Myocyte (in vitro differentiated cells): ENCODE measurements at regions not wholly inside any gene's neighbourhood (a gene's known extent, or its start where the extent isn't known, plus 50 kb on each side); places are given as distances from the start of the nearest gene placed in this dataset.
"Not testable (repeated sequence)": the region's sequence is repeated elsewhere in the genome, so short reads cannot be mapped to it uniquely, and the experiment has no call there.

Experiments
- DNase-seq: peaks from one replicate; pipeline ENCODE4 v3.0.0-alpha.2; 2012; ENCODE audit warnings: low read depth

DNA sequence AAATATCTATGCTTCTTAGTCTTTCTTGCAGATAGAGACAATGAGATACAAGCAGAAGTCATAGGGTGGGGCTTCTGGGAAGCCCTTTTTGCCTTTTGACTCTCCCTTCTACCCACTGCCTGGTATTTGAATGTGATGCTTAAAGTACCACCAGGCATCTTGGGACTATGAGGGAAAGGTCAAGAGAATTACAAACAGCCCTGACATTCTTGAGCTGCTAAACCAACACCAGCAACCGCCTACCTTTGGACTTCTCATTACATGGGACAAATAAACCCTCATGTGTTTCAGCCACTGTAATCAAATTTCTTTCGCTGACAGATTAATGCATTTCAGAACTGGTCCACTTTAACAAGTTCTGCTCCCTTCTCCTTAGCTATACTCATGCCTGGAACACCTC is 112.8 kb downstream of the LUZP4 start:
- DNase-seq = no peak

DNA sequence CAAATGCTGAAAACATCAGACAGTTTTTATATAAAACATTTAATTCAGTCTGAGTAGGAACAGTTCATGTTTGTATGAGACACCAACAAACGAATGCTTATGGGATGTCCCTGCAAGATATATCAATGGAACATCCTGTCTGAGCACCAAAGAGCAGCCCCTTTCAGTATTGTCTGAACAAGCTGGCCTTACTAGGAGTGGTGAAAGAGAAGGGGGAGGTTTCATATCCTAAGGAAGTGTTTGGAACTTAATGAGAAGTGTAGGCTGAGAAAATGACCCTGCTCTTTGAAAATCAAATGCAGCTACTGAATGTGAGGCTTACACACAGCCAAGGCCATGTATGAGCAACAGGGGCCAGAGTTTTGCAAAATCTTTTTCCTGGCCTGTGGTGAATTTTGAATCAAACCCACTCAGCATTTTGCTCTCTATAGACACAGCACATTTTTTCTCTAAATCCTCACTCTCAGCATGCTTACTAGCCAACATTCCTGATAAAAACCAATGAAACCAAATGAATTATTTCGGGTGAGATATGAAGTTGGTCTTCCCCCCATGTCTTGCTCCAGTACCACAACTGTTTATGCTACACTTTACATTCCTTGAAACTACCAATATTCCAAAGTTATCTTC is 119.4 kb downstream of the LUZP4 start:
- no peak for DNase-seq

DNA sequence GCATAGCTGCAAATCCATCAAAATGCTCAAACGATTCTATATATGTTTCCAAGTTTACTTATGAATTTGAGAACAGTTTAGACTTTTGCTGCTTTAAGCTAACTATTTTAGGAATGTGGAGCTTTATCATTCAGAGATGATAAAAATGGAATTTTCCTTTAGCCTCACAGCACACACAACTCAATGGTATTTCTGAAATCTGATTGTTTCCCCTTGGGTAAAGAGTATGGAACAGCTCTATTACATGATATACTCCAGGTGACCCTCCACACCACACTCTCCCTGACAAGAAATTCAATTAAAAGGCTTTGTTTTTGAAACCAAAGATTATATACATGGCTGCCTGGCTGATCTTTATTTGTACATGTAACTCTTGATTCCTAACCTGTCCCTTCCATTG is 120.0 kb downstream of the LUZP4 start:
- DNase-seq = no peak

DNA sequence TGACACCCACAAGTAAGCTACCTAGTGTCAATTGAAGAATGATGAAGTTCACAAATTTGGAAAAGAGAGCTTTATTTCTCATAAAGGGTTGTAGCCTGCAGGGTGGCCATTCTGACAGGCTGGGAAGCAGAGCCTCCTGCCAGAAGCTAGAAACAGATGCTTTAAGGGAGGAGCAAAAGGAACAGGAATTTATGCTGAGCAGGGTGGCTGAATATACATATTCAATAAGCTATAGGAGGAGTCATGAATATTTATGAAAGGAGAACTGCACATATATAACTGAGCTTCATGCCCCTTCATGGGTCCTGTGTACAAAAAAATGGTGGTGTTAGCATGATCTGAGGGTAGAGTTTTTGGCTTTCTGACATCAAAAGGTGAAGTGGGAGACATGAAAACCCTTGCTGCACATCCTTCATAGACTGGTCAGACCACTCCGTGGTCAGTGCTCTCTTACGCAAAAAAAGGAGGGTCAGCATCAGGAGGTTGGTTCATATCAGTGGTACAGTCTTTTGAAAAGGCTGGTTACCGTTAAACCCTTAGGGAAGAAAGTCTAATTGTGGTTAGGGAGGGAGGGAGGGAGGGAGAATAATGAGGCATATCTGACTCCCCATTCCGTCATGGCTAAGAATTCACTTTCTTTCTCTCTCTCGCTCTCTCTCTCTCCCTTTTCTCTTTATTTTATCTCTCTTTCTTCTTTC is 121.4 kb downstream of the LUZP4 start:
- no peak for DNase-seq

DNA sequence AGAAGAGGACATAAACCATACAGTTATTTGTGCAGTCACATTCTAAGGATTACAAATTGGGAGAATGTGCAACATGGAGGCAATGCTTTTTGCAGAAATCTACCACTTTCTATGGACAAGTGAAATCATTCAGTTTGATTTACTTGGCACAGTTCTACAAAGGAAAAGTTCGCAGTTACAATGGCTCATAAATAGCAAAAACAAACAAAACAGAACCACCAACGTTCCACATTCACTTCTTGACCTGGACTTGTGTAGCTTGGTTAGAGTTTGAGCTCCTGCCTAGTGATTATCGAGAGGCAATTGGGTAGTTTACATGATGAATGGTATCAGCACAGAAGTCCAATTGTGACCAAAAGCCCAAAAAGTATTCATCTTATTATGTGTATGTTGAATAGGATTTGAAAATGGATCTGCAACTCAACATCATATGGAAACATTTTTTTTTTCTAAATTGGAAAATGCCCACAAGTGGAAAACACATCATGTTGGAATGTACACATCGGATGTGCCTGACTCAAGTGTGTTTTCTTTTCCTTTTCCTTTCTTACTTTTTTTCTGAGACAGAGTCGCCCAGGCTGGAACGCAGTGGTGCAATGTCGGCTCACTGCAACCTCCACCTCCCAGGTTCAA is 123.8 kb downstream of the LUZP4 start:
- DNase-seq = no peak

DNA sequence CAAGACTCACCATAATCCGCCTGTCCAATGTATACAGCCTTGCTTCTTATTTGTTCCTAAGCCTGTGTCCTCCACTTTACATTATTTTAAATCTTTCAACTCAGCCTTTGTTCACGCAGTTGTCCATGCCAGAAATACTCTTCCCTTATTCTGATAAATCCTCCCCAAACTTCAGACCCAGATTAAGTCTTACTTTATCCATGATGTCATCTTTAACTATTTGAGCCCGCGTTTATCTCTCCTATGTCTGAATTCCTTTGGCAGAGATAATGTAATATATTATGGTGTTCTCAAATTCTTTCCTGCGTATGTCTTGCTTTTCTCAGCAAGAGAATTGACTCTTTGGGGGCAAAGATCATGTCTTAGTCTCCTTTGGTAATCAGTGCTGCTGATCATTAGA is 129.6 kb downstream of the LUZP4 start:
- no peak for DNase-seq

DNA sequence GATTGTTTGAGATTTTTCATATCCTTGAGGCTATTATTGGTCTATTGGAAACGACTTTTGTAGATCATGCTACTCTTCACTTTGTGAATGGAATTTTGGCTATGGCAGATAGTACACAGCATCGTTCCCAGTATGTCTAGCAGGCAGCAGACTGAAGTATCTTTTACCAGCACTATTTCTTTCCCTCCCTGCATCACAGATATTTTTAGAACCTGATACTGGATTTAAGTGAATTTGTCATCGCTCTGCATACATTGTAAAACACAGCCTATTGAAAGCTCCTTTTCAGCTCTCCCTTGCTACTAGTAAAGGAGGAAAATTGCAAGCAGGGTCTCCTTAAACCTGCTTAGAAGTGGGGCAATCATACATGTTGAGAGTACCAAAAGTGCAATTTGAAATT is 133.6 kb downstream of the LUZP4 start:
- no peak for DNase-seq

DNA sequence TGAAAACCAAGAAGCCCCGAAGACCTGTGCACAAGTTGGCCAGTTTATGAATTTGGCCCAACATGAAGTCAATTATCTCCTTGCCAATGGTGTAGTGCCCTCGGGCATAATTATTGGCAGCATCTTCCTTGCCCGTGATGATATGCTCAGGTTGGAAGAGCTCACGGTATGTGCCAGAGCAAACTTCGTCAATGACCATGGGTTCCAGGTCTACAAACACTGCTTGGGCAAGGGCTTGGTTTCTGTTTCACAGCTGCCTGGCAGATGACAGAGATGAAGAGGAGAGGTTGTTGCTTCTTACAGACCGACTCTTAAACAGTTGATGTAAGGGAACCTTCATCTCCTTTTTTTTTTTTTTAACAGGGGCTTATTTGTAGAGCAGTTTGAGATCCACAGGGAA is 135.6 kb upstream of the PLS3 start:
- DNase-seq = no peak

DNA sequence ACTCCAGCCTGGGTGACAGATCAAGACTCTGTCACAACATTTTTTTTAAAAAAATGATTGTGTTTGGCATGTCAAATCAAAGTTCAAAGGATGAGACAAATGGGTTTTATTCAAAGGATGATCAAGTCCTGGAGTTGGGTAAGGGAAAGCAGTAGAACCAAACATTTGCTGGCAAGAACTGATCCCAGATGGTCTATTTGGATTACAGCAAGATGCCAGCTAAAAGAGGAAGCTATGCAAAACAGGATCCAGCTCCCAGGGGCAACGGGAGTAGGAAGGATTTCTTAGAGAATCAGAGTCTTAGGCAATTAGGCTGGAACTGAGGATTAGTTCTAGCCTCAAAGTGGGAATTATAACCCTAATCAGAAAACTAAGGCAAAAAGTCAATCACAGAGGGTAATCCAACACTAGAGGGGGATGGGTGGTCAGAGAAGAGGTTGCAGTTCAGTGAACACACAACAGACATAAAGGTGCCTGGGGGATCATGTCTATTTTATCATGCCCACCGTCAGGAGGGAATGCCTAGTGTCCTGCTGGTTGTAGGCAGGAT is 133.0 kb upstream of the PLS3 start:
- no peak for DNase-seq

DNA sequence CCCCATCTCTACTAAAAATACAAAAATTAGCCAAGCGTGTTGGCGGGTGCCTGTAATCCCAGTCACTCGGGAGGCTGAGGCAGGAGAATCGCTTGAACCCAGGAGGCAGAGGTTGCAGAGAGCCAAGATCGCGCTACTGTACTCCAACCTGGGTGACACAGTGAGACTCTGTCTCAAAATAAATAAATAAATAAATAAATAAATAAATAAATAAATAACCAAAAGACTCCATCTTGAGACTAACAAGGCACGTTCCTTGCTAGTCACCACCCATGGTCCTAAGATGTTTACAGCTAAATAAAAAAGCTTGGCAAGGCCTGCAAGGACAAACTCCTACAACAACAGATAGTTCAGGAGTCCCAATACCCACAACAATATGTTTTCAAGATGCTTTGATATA is 126.1 kb upstream of the PLS3 start:
- DNase-seq = not testable (repeated sequence)

DNA sequence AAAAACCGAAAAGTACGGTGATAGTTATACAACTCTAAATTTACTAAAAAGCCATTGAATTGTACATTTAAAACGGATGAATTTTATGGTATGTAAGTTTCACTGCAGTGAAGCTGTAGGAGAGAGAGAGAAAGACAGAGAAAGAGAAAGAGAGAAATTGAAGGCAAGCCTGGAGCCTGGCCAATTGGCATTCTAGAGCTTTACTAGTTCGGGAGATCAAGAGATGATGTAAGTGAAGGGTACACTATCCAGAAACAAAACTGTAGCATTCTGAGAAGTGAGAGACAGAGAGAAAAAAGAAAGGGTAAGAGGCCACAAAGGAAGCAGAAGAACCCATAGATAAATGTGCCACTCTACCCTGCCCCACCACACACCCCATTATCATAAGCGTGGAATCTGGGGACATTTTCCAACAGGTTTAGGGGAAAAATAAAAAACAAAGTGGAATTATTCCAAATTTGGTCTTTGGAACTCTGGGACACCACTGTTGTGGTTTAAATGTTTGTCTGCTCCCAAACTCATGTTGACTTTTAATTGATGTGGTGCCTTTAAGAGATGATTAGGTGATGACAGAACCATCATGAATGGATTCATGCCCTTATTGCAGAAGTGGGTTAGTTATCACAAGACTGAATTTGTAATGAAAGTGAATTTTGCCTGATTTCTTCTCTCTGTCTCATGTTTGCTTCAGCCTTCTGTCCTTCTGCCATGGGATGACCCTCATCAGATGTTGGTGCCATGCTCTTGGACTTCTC is 123.0 kb upstream of the PLS3 start:
- no peak for DNase-seq

DNA sequence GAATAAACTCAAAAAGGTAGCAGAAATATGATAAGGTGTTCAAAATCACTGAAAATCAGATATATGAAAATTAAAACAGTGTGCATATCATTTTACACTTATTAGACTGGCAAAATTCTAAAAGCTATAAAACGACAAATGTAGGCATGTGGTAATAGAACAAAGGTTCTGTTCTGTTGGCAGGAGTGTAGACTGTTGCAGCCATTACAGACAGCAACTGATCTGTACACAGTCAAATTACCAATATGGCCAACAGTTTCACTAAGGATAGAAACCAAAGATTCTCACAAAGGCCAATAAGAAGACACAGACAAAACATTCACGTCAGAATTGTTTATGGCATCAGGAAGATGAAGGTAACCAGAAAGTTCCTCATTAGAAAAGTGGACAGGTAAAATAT is 112.8 kb upstream of the PLS3 start:
- DNase-seq = no peak

DNA sequence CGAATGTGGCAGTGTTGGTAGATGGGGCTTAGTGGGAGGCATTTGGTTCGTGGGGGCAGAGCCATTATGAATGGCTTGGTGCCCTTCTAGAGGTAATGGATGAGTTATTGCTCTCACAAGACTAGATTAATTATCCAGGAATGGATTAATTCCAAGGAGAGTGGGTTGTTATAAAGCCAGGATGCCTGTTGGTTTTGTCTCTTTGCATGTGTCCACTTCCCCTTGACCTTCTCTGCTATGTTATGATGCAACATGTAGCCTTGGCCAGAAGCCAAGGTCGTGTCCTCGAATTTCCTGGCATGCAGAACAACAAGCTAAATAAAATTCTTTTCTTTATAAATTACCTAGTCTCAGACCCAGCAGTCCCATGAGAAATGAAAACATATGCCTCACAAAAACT is 111.2 kb upstream of the PLS3 start:
- peak; percentile 48 for DNase-seq

DNA sequence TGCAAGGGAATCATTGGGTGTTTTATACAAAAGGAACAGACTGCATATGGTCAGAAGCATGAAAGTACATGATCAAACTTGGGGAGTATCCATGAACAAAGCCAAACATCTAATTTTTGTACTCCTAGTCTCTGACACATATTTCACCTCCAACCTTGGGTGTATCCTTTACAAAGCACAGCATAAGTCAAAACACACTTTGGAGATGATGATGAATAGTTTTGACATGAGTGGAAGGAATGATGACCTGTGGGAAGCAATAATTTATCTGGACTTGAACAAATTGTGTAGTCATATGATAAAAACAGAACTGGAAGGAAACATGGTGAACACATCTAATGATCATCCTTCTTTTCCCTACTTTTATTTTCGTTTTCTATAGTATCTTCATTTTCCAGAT is 108.7 kb upstream of the PLS3 start:
- no peak for DNase-seq

DNA sequence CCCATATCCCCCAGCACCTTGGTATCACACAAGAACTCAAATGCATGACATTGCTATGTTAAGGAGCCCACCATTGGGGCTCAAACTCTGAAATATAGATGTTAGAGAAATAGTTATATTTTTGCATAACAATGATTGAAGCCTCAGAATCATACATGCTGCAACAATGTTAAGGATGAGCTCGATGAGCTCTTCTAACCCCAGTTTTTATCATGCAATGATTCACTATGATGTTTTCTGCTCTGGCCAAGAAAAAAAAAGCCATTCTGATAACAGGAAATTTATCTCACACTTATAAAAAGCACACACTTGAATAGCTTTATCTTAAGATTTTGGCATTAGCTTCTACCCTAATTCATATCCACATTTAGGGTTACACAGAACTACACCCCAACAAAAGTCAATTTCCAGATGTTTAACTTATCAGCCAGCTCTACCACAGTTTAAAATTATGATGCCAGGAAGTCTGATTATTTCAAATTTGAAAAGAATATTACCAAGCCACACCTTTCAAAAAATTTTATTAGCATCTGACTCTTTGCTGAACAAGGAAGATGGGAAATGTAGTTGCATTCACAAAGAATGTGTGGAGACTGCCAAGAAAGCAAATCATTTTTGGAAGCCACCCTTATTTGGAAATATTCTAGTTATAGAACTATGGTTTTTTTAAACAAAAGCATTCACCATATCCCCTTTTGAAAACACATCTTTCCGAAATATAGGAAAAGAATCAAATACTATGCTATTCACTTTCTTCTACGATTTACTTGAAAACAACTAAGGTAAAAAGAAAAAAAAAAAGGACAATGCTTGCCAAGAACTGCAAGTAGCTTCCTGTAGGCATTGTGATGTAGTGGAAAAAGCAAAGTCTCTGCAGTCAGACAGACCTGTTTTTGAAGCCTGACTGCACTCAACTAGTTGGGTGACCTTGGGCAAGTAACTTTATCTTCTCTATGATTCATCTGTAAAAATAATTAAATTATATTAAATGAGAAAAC is 100.8 kb upstream of the PLS3 start:
- peak; percentile 2 for DNase-seq

DNA sequence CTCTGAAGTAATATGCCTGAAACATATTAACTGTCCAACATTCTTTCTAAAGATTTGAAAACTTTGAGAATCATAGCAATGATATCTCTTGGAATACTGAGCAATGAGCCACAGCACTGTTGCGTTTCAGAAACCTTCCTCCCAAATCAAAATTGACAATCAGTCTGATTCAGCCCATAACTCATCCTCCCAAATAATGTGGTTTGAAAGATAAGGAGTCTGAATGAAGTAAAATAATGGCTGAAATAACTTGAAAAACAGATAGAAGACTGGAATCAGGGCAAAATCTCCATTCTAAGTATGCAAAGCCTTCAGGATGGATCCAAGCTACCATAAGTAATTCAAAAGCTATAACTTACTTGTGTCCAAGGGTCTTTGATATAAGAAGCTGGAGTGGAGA is 98.6 kb upstream of the PLS3 start:
- no peak for DNase-seq

DNA sequence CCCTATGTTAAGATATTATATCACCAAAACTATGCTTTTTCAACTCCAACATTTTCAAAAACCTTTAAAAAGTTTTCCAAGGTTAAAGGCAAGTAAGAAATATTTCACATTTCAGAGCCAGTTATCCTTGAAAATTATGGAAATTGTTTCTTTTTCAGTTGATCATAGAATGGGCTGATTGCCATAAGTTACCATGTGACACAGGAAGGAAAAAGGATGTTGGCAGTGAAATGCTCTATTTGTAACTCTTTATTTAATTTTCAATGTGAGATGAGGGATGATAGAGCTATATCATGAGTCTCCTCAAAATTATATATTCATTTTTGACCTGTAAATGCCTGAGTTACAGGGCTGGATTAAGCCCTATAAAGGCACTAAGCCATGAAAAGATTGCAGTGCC is 93.0 kb upstream of the PLS3 start:
- DNase-seq = no peak

DNA sequence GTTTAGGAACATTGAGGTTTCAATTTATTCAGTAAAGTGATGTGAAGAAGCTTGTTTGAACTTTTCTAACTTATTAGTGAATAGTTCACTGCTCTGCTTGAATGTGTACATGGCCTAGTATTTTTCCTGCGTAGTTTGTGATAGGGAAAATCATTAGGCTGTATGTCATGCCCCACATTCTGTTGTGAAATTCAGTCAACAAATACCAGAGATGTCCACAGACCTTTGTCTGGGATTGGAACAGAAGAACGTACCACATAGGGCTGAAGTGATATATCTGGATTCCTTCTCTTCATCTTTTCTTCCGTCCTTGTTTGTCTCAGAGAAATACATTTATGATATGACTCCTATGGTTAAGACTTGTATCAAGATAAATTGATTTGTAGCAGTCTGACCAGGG is 88.8 kb upstream of the PLS3 start:
- DNase-seq = no peak

DNA sequence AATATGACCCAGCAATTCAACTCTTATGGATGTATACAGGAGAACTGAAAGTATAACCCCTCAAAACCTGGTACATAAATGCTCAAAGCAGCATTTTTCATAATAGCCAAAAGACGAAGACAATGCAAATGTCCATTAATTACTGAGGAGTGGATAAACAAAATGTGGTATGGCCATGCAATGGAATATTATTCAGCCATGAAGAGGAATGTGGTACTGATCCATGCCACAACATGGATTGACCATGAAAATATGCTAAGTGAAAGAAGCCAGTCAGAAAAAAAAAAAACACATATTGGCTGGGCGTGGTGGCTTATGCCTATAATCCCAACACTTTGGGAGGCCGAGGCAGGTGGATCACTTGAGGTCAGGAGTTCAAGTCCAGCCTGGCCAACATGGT is 74.5 kb upstream of the PLS3 start:
- DNase-seq = no peak

DNA sequence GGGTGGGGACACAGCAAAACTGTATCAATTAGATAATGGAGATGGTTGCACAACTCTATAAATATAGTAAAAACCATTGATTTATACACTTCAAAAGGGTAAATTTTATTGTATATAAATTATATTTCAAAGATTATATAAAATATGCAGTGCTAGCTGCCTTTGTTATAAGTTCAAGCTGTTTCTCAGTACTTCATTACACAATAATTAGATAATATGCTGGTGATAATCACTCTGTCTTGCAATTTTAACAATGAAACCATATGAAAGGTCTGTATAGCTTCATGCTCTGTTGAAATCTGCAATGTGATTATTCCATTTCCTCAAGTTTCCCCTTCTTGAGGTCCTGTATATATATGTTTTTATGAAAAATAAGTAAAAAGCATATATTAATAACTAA is 73.4 kb upstream of the PLS3 start:
- no peak for DNase-seq

DNA sequence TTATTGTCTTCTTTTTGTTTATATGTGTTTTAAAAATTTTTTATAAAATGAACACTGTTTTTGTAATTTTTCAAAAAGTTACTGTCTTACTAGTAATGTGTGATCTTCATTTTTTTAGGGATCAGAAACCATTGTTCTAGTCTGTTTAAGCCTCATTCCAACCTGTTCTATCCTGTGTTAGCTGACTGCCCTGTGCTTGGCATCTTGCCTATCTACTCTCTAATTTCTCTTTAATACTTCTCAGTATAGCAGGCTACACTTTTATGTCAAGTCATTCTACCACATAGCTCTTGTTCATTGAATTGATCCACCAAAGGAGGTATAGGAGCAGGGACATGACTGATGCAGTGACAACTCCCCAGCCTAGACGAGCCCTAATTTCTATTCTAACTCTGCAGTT is 70.2 kb upstream of the PLS3 start:
- no peak for DNase-seq
